ENCODE measurements at regions not wholly inside any gene's neighbourhood (a gene's known extent, or its start where the extent isn't known, plus 50 kb on each side); places are given as distances from the start of the nearest gene placed in this dataset.

GRCh38 chr3:31409389-31409788, 123.3 kb upstream of the STT3B start:
- no TSS peak for BruUV-seq (replicated peaks)
- CTCF ChIA-PET (ENCODE audit: low intra/inter-chr PET ratio, low total read pairs), result no interaction called here
- TF ChIP-seq ZMYM2 (CRISPR knock-in tag; IDR thresholded peaks at IDR 0.05) (no peak), ATRX (CRISPR knock-in tag; IDR thresholded peaks at IDR 0.05; ENCODE audit: borderline replicate concordance) (no peak), ZNF207 (IDR thresholded peaks at IDR 0.05; ENCODE audit: borderline replicate concordance) (no peak), ZFP62 (CRISPR knock-in tag; IDR thresholded peaks at IDR 0.05) (no peak), ZBTB34 (CRISPR knock-in tag; IDR thresholded peaks at IDR 0.05) (no peak), HDAC6 (IDR thresholded peaks at IDR 0.05; ENCODE audit: low read depth, low read length) (no peak), IRF1 (CRISPR knock-in tag; IDR thresholded peaks at IDR 0.05; ENCODE audit: low read depth) (no peak), EZH2 (conservative IDR thresholded peaks at IDR 0.05; ENCODE audit: low read depth, low read length) (no peak), ZNF737 (CRISPR knock-in tag; IDR thresholded peaks at IDR 0.05; ENCODE audit: borderline replicate concordance) (no peak), AKNA (CRISPR knock-in tag; IDR thresholded peaks at IDR 0.05; ENCODE audit: borderline replicate concordance) (no peak)
- TF ChIP-seq, protein P1, sequence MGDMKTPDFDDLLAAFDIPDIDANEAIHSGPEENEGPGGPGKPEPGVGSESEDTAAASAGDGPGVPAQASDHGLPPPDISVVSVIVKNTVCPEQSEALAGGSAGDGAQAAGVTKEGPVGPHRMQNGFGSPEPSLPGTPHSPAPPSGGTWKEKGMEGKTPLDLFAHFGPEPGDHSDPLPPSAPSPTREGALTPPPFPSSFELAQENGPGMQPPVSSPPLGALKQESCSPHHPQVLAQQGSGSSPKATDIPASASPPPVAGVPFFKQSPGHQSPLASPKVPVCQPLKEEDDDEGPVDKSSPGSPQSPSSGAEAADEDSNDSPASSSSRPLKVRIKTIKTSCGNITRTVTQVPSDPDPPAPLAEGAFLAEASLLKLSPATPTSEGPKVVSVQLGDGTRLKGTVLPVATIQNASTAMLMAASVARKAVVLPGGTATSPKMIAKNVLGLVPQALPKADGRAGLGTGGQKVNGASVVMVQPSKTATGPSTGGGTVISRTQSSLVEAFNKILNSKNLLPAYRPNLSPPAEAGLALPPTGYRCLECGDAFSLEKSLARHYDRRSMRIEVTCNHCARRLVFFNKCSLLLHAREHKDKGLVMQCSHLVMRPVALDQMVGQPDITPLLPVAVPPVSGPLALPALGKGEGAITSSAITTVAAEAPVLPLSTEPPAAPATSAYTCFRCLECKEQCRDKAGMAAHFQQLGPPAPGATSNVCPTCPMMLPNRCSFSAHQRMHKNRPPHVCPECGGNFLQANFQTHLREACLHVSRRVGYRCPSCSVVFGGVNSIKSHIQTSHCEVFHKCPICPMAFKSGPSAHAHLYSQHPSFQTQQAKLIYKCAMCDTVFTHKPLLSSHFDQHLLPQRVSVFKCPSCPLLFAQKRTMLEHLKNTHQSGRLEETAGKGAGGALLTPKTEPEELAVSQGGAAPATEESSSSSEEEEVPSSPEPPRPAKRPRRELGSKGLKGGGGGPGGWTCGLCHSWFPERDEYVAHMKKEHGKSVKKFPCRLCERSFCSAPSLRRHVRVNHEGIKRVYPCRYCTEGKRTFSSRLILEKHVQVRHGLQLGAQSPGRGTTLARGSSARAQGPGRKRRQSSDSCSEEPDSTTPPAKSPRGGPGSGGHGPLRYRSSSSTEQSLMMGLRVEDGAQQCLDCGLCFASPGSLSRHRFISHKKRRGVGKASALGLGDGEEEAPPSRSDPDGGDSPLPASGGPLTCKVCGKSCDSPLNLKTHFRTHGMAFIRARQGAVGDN (CRISPR knock-in tag; IDR thresholded peaks at IDR 0.05), result no peak
- TF ChIP-seq, protein P2, sequence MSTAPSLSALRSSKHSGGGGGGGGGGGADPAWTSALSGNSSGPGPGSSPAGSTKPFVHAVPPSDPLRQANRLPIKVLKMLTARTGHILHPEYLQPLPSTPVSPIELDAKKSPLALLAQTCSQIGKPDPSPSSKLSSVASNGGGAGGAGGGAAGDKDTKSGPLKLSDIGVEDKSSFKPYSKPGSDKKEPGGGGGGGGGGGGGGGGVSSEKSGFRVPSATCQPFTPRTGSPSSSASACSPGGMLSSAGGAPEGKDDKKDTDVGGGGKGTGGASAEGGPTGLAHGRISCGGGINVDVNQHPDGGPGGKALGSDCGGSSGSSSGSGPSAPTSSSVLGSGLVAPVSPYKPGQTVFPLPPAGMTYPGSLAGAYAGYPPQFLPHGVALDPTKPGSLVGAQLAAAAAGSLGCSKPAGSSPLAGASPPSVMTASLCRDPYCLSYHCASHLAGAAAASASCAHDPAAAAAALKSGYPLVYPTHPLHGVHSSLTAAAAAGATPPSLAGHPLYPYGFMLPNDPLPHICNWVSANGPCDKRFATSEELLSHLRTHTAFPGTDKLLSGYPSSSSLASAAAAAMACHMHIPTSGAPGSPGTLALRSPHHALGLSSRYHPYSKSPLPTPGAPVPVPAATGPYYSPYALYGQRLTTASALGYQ (CRISPR knock-in tag; IDR thresholded peaks at IDR 0.05), result no peak

More at GRCh38 chr3:31409389-31409788, 123.3 kb upstream of the STT3B start:
- no peaks in the 10 kb centered on the region for H3K36me3 ChIP-seq (replicated peaks in 1 of 2; ENCODE audit: control insufficient read depth in 1 of 2, insufficient read depth in 2 of 2, low read length in 2 of 2)
- H3K9me3 ChIP-seq (ENCODE audit: low read length), result no peaks in the 10 kb centered on the region
- no peak overlapping the region for H2AFZ ChIP-seq (ENCODE audit: low read length)
- H3K79me2 ChIP-seq (ENCODE audit: insufficient read depth, low read length), result no peaks in the 10 kb centered on the region
- no peak overlapping the region for H3K27ac ChIP-seq (ENCODE audit: extremely low read length, insufficient read depth, low read length)
- H4K20me1 ChIP-seq (ENCODE audit: insufficient read depth, low read length), result no peaks in the 10 kb centered on the region
- 47% methylated on average over 4 of the region's 4 CpGs for WGBS (ENCODE audit: low lambda C conversion rate)
- POLR2A ChIA-PET, result no interaction called here
- FAIRE-seq (no peak), DNase-seq (ENCODE audit: low spot score) (no peak), ATAC-seq (no peak)
- H3K4me1 ChIP-seq (ENCODE audit: insufficient read depth, low read length), result 0 out of 2 replicates have a peak, but pooled peaks cover 7% of the 10 kb centered on the region
- in situ Hi-C loops (cut with HindIII; ENCODE audit: extremely low pct_ligation_motif_present, low pct_unique_long_range_greater_than_20kb), result no loop called here
- no peak overlapping the region for H3K4me3 ChIP-seq (replicated peaks in 1 of 3; ENCODE audit: insufficient read depth in 1 of 3, low read depth in 2 of 3, low read length in 3 of 3)
- no peak overlapping the region for H3K4me2 ChIP-seq (ENCODE audit: low read depth, low read length)
- H3K27me3 ChIP-seq (ENCODE audit: control insufficient read depth in 1 of 2, insufficient read depth in 2 of 2, low read length in 2 of 2), result no peaks in the 10 kb centered on the region
- H3K9ac ChIP-seq (ENCODE audit: insufficient read depth, low read depth, low read length), result no peak overlapping the region
- intact Hi-C loops (cut with micrococcal nuclease; ENCODE audit: unreplicated experiment), result no loop called here

All from HepG2 (cell line).